SK-N-SH (cell line): ENCODE measurements at regions not wholly inside any gene's neighbourhood (a gene's known extent, or its start where the extent isn't known, plus 50 kb on each side); places are given as distances from the start of the nearest gene placed in this dataset.

ENCODE experiments used
- CTCF ChIP-seq: fragments of 200-600 bp; sonication (generic); IDR thresholded peaks from 2 replicates; pipeline ENCODE4 v1.6.1; 2017; ENCODE audit warnings: antibody characterized with exemption, mild to moderate bottlenecking, moderate library complexity
- FOXJ3 ChIP-seq: sonication (generic); formaldehyde crosslinking; IDR thresholded peaks from 2 replicates; pipeline ENCODE4 v1.5.1; 2020; ENCODE audit warnings: mild to moderate bottlenecking, missing genetic modification reagents
- NFIC ChIP-seq: IDR thresholded peaks from 2 replicates; pipeline ENCODE4 v1.4.0; 2012; ENCODE audit warnings: borderline replicate concordance
- NRF1 ChIP-seq: IDR thresholded peaks from 2 replicates; pipeline ENCODE4 v1.6.1; 2012; ENCODE audit warnings: low read depth, mild to moderate bottlenecking, low read length
- POLR2AphosphoS5 ChIP-seq: IDR thresholded peaks from 2 replicates; pipeline ENCODE4 v1.6.1; 2012; ENCODE audit warnings: low read depth, low read length
- RAD21 ChIP-seq: IDR thresholded peaks from 2 replicates; pipeline ENCODE4 v1.6.1; 2012; ENCODE audit warnings: mild to moderate bottlenecking, low read length
- RCOR1 ChIP-seq: fragments of 150-350 bp; IDR thresholded peaks from 2 replicates; pipeline ENCODE4 v1.6.1; 2017; ENCODE audit warnings: antibody characterized with exemption, low read length
- REST ChIP-seq: IDR thresholded peaks from 2 replicates; pipeline ENCODE4 v1.6.1; 2012; ENCODE audit warnings: mild to moderate bottlenecking, low read depth, low read length, moderate library complexity
- SIN3A ChIP-seq: IDR thresholded peaks from 2 replicates; pipeline ENCODE4 v1.6.1; 2012; ENCODE audit warnings: low read depth, mild to moderate bottlenecking, low read length, moderate library complexity, borderline replicate concordance
- TEAD4 ChIP-seq: IDR thresholded peaks from 2 replicates; pipeline ENCODE4 v1.4.0; 2012; ENCODE audit warnings: mild to moderate bottlenecking, borderline replicate concordance; ENCODE audit not compliant: insufficient read depth
- USF2 ChIP-seq: fragments of 150-350 bp; IDR thresholded peaks from 2 replicates; pipeline ENCODE4 v1.6.1; 2017; ENCODE audit warnings: antibody characterized with exemption, low read length, low read depth, borderline replicate concordance

GRCh38 chr15:98231696-98232440 lies 271.4 kb downstream of the ARRDC4 start:
- TF ChIP-seq CTCF (no peak), NFIC (no peak), RCOR1 (no peak), NRF1 (no peak), TEAD4 (no peak), USF2 (no peak), POLR2AphosphoS5 (no peak), RAD21 (no peak), FOXJ3 (CRISPR knock-in tag) (no peak), SIN3A (no peak), REST (no peak)
